ENCODE measurements at regions not wholly inside any gene's neighbourhood (a gene's known extent, or its start where the extent isn't known, plus 50 kb on each side); places are given as distances from the start of the nearest gene placed in this dataset.

GRCh38 chr13:58151452-58151851, 519.9 kb downstream of the PCDH17 start:
- ChIA-PET CTCF (no interaction called here), POLR2A (no interaction called here)
- no peak overlapping the region for H3K4me3 ChIP-seq (ENCODE audit: low read depth, low read length)
- TF ChIP-seq CTCF (IDR thresholded peaks at IDR 0.05; ENCODE audit: insufficient read depth, low read length, missing control alignments) = no peak
- DNase-seq (ENCODE audit: low read depth, low spot score) = no peak

- POLR2A ChIA-PET = no interaction called here
- TF ChIP-seq CTCF (IDR thresholded peaks at IDR 0.05; ENCODE audit: insufficient read depth, low read length, missing control alignments) = no peak
- no peak overlapping the region for H3K4me3 ChIP-seq (ENCODE audit: low read depth, low read length)
- CTCF ChIA-PET = no interaction called here
- DNase-seq (ENCODE audit: low read depth, low spot score) = no peak
These were observed 529.4 kb downstream of the PCDH17 start for GRCh38 chr13:58160980-58161379.

GRCh38 chr13:58165617-58166016, 534.1 kb downstream of the PCDH17 start:
- no peak for TF ChIP-seq CTCF (IDR thresholded peaks at IDR 0.05; ENCODE audit: insufficient read depth, low read length, missing control alignments)
- ChIA-PET CTCF (no interaction called here), POLR2A (no interaction called here)
- no peak for DNase-seq (ENCODE audit: low read depth, low spot score)
- H3K4me3 ChIP-seq (ENCODE audit: low read depth, low read length) = no peak overlapping the region

GRCh38 chr13:58181111-58181510, 549.6 kb downstream of the PCDH17 start:
- CTCF ChIA-PET = no interaction called here

GRCh38 chr13:58187881-58188280, 556.3 kb downstream of the PCDH17 start:
- ChIA-PET CTCF (no interaction called here), POLR2A (no interaction called here)
- no peak for DNase-seq (ENCODE audit: low read depth, low spot score)
- no peak overlapping the region for H3K4me3 ChIP-seq (ENCODE audit: low read depth, low read length)
- no peak for TF ChIP-seq CTCF (IDR thresholded peaks at IDR 0.05; ENCODE audit: insufficient read depth, low read length, missing control alignments)

More at GRCh38 chr13:58181111-58181510, 549.6 kb downstream of the PCDH17 start:
- TF ChIP-seq CTCF (IDR thresholded peaks at IDR 0.05; ENCODE audit: insufficient read depth, low read length, missing control alignments) = no peak
- no peak for DNase-seq (ENCODE audit: low read depth, low spot score)
- POLR2A ChIA-PET = no interaction called here
- no peak overlapping the region for H3K4me3 ChIP-seq (ENCODE audit: low read depth, low read length)

GRCh38 chr13:58190577-58190976, 559.0 kb downstream of the PCDH17 start:
- TF ChIP-seq CTCF (IDR thresholded peaks at IDR 0.05; ENCODE audit: insufficient read depth, low read length, missing control alignments) = no peak
- CTCF ChIA-PET = no interaction called here
- POLR2A ChIA-PET = no interaction called here
- DNase-seq (ENCODE audit: low read depth, low spot score) = no peak
- no peak overlapping the region for H3K4me3 ChIP-seq (ENCODE audit: low read depth, low read length)
